ENCODE measurements at regions not wholly inside any gene's neighbourhood (a gene's known extent, or its start where the extent isn't known, plus 50 kb on each side); places are given as distances from the start of the nearest gene placed in this dataset.

DNA sequence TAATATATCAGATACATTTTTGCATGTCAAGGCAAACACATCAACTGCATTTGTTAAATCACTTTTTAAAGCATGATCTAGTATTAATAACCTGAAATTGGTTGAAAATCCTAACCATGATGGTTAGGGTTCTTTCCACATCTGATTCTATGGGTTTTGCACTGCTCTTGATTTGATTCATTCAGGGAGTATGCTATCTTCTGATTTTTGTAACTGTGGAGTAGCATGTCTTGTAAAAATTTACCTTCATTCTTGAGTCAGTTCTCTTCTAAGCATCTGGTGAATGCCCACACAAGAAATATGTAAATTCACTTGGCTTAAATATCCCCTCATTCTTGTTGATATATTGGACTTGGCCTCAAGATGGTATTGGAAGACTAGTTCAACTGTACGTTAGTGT is 178.7 kb downstream of the KLF6 start:
- Histone ChIP-seq H3K79me2 (ENCODE audit: low read length) (no peaks in the 10 kb centered on the region), H2AFZ (ENCODE audit: low read length) (no peak overlapping the region), H3K27me3 (ENCODE audit: low read length) (no peaks in the 10 kb centered on the region), H3K9me3 (ENCODE audit: low read length) (peaks cover 9% of the 10 kb centered on the region), H3K4me3 (ENCODE audit: low read length) (no peak overlapping the region), H3K4me2 (ENCODE audit: low read depth, low read length, poor library complexity, severe bottlenecking) (no peak overlapping the region), H3K36me3 (ENCODE audit: insufficient read depth, low read length) (no peaks in the 10 kb centered on the region), H3K9ac (ENCODE audit: low read length) (no peak overlapping the region), H3K9me2 (replicated peaks; ENCODE audit: insufficient read depth, low read length) (0 out of 2 replicates have a peak, but pooled peaks cover 3% of the 10 kb centered on the region), H4K20me1 (ENCODE audit: insufficient read depth, low read depth, low read length) (no peaks in the 10 kb centered on the region), H3K27ac (ENCODE audit: low read length) (no peak overlapping the region), H3K4me1 (ENCODE audit: low read length) (no peaks in the 10 kb centered on the region)
- no peak for DNase-seq

DNA sequence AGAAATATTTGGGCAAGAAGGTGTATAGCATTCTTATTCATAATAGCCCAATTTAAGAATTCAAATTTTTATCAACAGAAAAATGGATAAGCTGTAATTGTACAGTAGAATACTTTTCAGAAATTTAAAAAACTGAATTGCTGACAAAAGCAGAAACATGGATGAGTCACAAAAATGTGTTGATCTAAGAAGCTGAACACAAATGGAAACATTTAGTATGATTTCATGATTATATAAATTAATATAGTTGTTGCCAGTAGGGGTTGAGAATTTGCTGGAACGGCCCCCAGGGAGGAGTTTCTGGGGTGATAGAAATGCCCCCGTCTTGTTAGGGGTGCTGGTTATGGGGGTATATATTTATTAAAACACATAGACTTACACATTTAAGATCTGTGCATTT is 179.1 kb downstream of the KLF6 start:
- peaks cover 9% of the 10 kb centered on the region for H3K9me3 ChIP-seq (ENCODE audit: low read length)

GRCh38 chr10:3595736-3596135 is 189.3 kb downstream of the KLF6 start:
- Histone ChIP-seq H3K9me2 (replicated peaks; ENCODE audit: insufficient read depth, low read length) (no peaks in the 10 kb centered on the region), H3K27ac (ENCODE audit: low read length) (no peak overlapping the region), H3K4me3 (ENCODE audit: low read length) (no peak overlapping the region), H3K27me3 (ENCODE audit: low read length) (no peaks in the 10 kb centered on the region), H3K4me2 (ENCODE audit: low read depth, low read length, poor library complexity, severe bottlenecking) (no peak overlapping the region), H3K9me3 (ENCODE audit: low read length) (no peaks in the 10 kb centered on the region), H3K79me2 (ENCODE audit: low read length) (no peaks in the 10 kb centered on the region), H3K36me3 (ENCODE audit: insufficient read depth, low read length) (no peaks in the 10 kb centered on the region), H4K20me1 (ENCODE audit: insufficient read depth, low read depth, low read length) (no peaks in the 10 kb centered on the region), H3K9ac (ENCODE audit: low read length) (no peak overlapping the region), H2AFZ (ENCODE audit: low read length) (no peak overlapping the region), H3K4me1 (ENCODE audit: low read length) (no peaks in the 10 kb centered on the region)
- DNase-seq = no peak

More for the DNA sequence above, 179.1 kb downstream of the KLF6 start:
- Histone ChIP-seq H3K4me2 (ENCODE audit: low read depth, low read length, poor library complexity, severe bottlenecking) (no peak overlapping the region), H3K4me3 (ENCODE audit: low read length) (no peak overlapping the region), H3K4me1 (ENCODE audit: low read length) (no peaks in the 10 kb centered on the region), H3K79me2 (ENCODE audit: low read length) (no peaks in the 10 kb centered on the region), H3K27me3 (ENCODE audit: low read length) (no peaks in the 10 kb centered on the region), H3K9me2 (replicated peaks; ENCODE audit: insufficient read depth, low read length) (0 out of 2 replicates have a peak, but pooled peaks cover 3% of the 10 kb centered on the region), H3K36me3 (ENCODE audit: insufficient read depth, low read length) (no peaks in the 10 kb centered on the region), H2AFZ (ENCODE audit: low read length) (no peak overlapping the region), H3K27ac (ENCODE audit: low read length) (no peak overlapping the region), H4K20me1 (ENCODE audit: insufficient read depth, low read depth, low read length) (no peaks in the 10 kb centered on the region), H3K9ac (ENCODE audit: low read length) (no peak overlapping the region)
- DNase-seq = no peak

GRCh38 chr10:3593611-3594010 is 191.4 kb downstream of the KLF6 start:
- H3K4me3 ChIP-seq (ENCODE audit: low read length) = no peak overlapping the region
- DNase-seq = no peak
- no peak overlapping the region for H3K4me2 ChIP-seq (ENCODE audit: low read depth, low read length, poor library complexity, severe bottlenecking)

GRCh38 chr10:3592424-3592823 is 192.6 kb downstream of the KLF6 start:
- DNase-seq = no peak
- Histone ChIP-seq H3K36me3 (ENCODE audit: insufficient read depth, low read length) (no peaks in the 10 kb centered on the region), H3K4me1 (ENCODE audit: low read length) (no peaks in the 10 kb centered on the region), H3K79me2 (ENCODE audit: low read length) (no peaks in the 10 kb centered on the region), H3K27ac (ENCODE audit: low read length) (no peak overlapping the region), H3K4me2 (ENCODE audit: low read depth, low read length, poor library complexity, severe bottlenecking) (no peak overlapping the region), H3K9me3 (ENCODE audit: low read length) (no peaks in the 10 kb centered on the region), H3K9ac (ENCODE audit: low read length) (no peak overlapping the region), H3K27me3 (ENCODE audit: low read length) (no peaks in the 10 kb centered on the region), H2AFZ (ENCODE audit: low read length) (no peak overlapping the region), H4K20me1 (ENCODE audit: insufficient read depth, low read depth, low read length) (no peaks in the 10 kb centered on the region), H3K4me3 (ENCODE audit: low read length) (no peak overlapping the region), H3K9me2 (replicated peaks; ENCODE audit: insufficient read depth, low read length) (no peaks in the 10 kb centered on the region)

More at GRCh38 chr10:3593611-3594010, 191.4 kb downstream of the KLF6 start:
- Histone ChIP-seq H3K36me3 (ENCODE audit: insufficient read depth, low read length) (no peaks in the 10 kb centered on the region), H3K27ac (ENCODE audit: low read length) (no peak overlapping the region), H3K9me2 (replicated peaks; ENCODE audit: insufficient read depth, low read length) (no peaks in the 10 kb centered on the region), H2AFZ (ENCODE audit: low read length) (no peak overlapping the region), H3K9me3 (ENCODE audit: low read length) (no peaks in the 10 kb centered on the region), H4K20me1 (ENCODE audit: insufficient read depth, low read depth, low read length) (no peaks in the 10 kb centered on the region), H3K9ac (ENCODE audit: low read length) (no peak overlapping the region), H3K79me2 (ENCODE audit: low read length) (no peaks in the 10 kb centered on the region), H3K27me3 (ENCODE audit: low read length) (no peaks in the 10 kb centered on the region), H3K4me1 (ENCODE audit: low read length) (no peaks in the 10 kb centered on the region)

DNA sequence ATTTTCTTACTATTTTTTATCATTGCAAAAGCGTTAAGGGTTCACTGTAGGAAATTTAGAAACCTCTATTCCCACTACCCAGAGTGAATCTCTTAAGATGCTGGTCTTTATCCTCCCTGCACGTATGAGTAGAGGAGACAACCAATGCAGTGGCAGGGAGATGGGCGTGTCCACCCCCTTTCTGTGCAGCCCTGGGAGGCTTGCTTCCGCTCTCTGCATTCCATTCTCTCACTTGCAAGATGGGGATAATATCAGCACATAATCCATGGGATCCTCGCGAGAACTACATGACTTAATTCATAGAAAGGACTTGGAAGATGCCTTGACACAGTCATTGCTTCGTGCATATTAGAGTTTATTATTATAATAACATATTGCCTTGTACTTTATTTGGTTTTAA is 196.2 kb downstream of the KLF6 start:
- no peaks in the 10 kb centered on the region for H3K9me3 ChIP-seq (ENCODE audit: low read length)
- H3K79me2 ChIP-seq (ENCODE audit: low read length) = no peaks in the 10 kb centered on the region
- H4K20me1 ChIP-seq (ENCODE audit: insufficient read depth, low read depth, low read length) = no peaks in the 10 kb centered on the region
- H3K27ac ChIP-seq (ENCODE audit: low read length) = no peak overlapping the region
- no peaks in the 10 kb centered on the region for H3K4me1 ChIP-seq (ENCODE audit: low read length)
- no peak for DNase-seq
- no peaks in the 10 kb centered on the region for H3K36me3 ChIP-seq (ENCODE audit: insufficient read depth, low read length)
- no peak overlapping the region for H3K4me3 ChIP-seq (ENCODE audit: low read length)
- H3K9ac ChIP-seq (ENCODE audit: low read length) = no peak overlapping the region
- H3K9me2 ChIP-seq (replicated peaks; ENCODE audit: insufficient read depth, low read length) = no peaks in the 10 kb centered on the region
- no peak overlapping the region for H3K4me2 ChIP-seq (ENCODE audit: low read depth, low read length, poor library complexity, severe bottlenecking)
- H3K27me3 ChIP-seq (ENCODE audit: low read length) = no peaks in the 10 kb centered on the region
- H2AFZ ChIP-seq (ENCODE audit: low read length) = no peak overlapping the region

DNA sequence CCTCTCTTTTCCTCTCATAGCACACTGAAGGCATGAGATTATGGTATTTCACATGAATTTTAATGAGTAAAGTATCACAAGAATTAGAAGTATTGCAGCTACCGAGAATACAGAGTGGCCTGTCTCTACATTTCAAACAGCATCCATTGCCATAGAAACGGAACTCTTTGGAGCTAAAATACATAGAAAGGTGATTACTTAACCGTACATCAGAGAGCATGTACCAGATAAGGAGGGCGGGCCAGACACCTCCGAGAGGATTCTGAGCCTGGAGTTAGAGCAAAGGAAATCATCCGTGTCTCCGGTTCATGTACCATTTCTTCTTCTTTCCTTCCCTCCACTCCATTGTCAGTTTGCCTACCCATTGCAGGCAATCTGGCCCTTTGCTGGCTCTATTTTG is 196.7 kb downstream of the KLF6 start:
- Histone ChIP-seq H3K79me2 (ENCODE audit: low read length) (no peaks in the 10 kb centered on the region), H2AFZ (ENCODE audit: low read length) (no peak overlapping the region), H3K4me3 (ENCODE audit: low read length) (no peak overlapping the region), H3K36me3 (ENCODE audit: insufficient read depth, low read length) (no peaks in the 10 kb centered on the region), H3K9ac (ENCODE audit: low read length) (no peak overlapping the region), H4K20me1 (ENCODE audit: insufficient read depth, low read depth, low read length) (no peaks in the 10 kb centered on the region), H3K27ac (ENCODE audit: low read length) (no peak overlapping the region), H3K27me3 (ENCODE audit: low read length) (no peaks in the 10 kb centered on the region), H3K4me1 (ENCODE audit: low read length) (no peaks in the 10 kb centered on the region), H3K9me2 (replicated peaks; ENCODE audit: insufficient read depth, low read length) (no peaks in the 10 kb centered on the region), H3K9me3 (ENCODE audit: low read length) (no peaks in the 10 kb centered on the region), H3K4me2 (ENCODE audit: low read depth, low read length, poor library complexity, severe bottlenecking) (no peak overlapping the region)
- no peak for DNase-seq

DNA sequence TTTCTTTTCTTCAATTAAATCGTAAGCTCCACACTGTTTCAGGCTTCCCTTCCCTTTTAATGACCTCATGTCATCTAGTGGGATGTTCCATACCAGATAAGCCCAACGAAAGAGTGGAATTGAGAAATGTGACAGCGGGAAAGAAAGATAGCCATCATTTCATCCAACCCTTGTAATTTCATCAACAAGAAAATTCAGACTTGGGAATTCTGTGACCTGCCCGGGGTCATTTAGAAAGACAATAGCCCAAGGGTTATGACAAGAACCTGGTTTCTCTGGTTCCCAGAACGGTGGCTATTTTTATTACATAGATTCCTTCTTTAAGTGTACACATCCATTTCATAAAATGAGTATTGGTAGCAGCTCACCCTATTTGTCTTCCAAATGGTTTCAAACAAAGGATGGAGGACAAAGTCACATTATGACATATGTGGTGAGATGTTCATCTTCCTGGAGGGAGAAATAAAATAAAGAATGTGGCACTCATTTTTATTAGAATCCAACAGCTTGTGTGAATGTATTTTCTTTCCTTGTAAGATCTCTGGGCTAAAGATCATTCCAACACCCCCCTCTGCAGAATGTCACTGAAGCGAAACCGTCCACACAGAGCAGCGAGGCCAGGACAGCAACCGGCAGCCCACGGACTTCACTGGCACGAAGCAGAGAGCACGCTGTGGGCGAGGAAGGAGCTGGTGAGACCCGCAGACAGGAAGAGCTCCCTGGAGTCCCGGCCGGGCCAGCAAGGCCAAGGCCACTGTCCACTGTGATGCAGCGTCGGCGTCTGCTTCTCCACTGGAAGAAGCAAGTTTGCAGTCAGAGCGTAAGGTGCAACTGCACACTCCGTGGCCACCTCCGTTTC is 199.9 kb downstream of the KLF6 start:
- Histone ChIP-seq H3K4me2 (ENCODE audit: low read depth, low read length, poor library complexity, severe bottlenecking) (no peak overlapping the region), H4K20me1 (ENCODE audit: insufficient read depth, low read depth, low read length) (no peaks in the 10 kb centered on the region), H3K27me3 (ENCODE audit: low read length) (no peaks in the 10 kb centered on the region), H2AFZ (ENCODE audit: low read length) (no peak overlapping the region), H3K27ac (ENCODE audit: low read length) (no peak overlapping the region), H3K4me3 (ENCODE audit: low read length) (no peak overlapping the region), H3K36me3 (ENCODE audit: insufficient read depth, low read length) (no peaks in the 10 kb centered on the region), H3K4me1 (ENCODE audit: low read length) (no peaks in the 10 kb centered on the region), H3K79me2 (ENCODE audit: low read length) (no peaks in the 10 kb centered on the region), H3K9ac (ENCODE audit: low read length) (no peak overlapping the region), H3K9me3 (ENCODE audit: low read length) (no peaks in the 10 kb centered on the region), H3K9me2 (replicated peaks; ENCODE audit: insufficient read depth, low read length) (no peaks in the 10 kb centered on the region)
- no peak for DNase-seq

Data from Karpas-422 (cell line).